ENCODE measurements at regions not wholly inside any gene's neighbourhood (a gene's known extent, or its start where the extent isn't known, plus 50 kb on each side); places are given as distances from the start of the nearest gene placed in this dataset.
"Not testable (repeated sequence)": the region's sequence is repeated elsewhere in the genome, so short reads cannot be mapped to it uniquely, and the experiment has no call there.

DNA sequence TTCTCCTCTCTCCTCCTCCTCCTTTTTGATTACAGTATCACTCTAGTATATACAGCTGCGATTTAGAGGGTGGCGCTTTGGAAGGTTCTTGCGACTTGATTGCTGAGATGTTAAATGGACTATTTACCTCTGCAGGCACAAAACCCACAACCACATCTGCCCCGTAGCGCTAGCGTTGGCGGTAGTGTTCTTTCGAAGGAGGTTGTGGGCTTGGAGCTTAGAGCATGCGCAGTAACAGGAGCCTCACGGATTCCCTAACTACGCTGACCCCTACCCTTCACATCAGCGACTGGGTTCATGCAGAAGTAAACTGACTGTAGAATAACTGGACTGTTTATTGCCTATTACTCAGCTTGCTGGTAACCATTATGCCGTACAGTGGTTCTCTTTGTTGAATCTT lies 58.0 kb downstream of the CGGBP1 start:
- ATAC-seq (no peak), DNase-seq (ENCODE audit: low spot score) (no peak)
- intact Hi-C loops (cut with DNase I) = no loop called here

DNA sequence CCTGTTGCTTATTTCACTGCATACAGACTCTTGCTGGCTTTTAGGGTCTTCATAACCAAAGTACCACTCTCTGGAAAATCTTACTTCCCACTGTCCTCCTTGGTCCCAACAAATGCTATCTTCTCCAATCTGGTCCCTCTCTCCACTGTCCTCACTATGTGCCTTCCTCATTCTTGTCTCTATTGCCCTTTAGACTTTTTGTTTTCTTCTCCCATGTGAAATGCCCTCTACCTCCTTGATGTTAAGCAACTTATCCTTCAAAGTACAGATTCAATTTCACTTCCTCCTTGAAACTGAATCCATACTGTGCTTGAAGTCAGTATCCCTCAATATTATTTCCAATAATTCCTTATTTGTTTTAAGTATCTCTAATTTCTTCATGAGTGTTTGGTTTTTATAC lies 60.8 kb downstream of the CGGBP1 start:
- peak; percentile 30 for ATAC-seq
- intact Hi-C loops (cut with DNase I) = no loop called here

DNA sequence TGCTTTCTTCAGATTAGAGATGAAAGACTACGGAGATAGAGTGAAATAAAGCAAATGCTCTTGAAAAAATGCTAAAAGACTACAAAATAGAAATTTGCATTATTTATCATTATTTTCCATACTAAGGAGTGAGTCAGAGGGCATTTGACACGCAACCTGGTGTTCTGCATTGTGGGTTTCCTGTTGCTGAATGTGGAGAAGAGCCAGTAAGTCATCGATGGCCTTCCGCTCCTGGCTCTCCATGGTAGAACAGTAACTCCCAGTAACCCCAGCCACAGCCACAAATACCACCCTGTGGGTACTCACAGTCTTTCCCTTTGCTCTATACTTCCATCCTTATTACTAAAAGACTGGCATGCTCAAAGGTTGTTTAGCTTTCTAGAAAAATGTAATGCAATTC lies 61.5 kb downstream of the CGGBP1 start:
- intact Hi-C loops (cut with DNase I) = no loop called here
- DNase-seq (ENCODE audit: low spot score) = no peak
- ATAC-seq = no peak

More for the DNA sequence above, 60.8 kb downstream of the CGGBP1 start:
- no peak for DNase-seq (ENCODE audit: low spot score)

DNA sequence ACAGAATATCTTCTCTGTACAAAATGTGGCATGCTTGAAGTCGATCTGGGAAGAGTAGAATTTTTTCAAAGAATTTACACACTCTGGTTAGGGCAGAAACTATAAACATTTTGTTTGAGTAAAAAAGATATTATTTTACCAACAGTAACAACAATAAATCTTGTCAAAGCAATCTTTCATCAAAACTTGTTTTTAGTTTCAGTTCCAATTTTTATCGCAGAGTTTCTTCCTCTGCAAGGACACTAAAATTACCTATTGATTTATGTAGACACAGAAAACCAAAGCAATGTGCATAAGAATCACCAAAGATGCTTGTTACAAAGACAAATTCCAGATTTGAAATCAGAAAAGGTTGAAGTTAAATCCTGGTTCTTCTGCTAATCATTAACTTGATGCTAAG lies 61.9 kb downstream of the CGGBP1 start:
- no peak for DNase-seq (ENCODE audit: low spot score)
- no peak for ATAC-seq
- intact Hi-C loops (cut with DNase I) = no loop called here

DNA sequence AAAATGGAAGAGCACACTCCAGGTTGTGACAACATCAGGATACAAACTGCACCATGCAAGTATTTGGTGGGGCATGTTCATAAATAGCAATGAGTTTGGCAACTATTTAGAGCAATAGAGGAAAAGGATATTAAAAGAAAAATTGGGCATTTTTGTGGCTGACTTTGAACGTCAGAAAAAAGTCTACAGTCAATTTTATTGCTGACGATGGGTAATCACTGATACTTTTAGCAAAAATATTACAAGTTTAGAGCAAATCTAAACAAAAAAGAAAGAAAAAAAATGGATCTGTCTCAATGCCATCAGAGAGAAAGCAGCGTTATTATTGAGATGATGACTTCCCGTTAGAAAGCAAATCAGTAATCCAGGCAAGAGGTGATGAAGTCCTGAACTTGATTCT lies 65.2 kb downstream of the CGGBP1 start:
- DNase-seq (ENCODE audit: low spot score) = no peak
- intact Hi-C loops (cut with DNase I) = no loop called here
- ATAC-seq = no peak

DNA sequence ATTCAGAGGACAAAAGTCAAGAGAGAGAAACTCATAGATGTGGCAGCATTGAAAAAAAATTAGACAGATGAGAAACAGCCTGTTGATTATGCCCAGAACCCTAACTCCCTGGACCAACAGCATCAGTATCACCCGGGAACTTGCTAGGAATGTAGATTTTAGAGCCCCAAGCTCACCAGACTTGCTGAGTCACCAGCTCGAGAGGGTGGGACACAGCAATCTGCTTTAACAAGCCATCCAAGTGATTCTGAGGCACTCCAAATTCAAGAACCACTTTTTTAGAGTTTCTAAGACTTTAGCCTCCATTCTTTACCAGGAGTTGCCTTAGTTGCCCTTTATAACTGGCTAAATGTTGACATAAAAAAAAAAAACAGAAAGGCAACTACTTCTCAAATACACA lies 70.9 kb downstream of the CGGBP1 start:
- no peak for ATAC-seq
- no peak for DNase-seq (ENCODE audit: low spot score)
- intact Hi-C loops (cut with DNase I) = no loop called here

DNA sequence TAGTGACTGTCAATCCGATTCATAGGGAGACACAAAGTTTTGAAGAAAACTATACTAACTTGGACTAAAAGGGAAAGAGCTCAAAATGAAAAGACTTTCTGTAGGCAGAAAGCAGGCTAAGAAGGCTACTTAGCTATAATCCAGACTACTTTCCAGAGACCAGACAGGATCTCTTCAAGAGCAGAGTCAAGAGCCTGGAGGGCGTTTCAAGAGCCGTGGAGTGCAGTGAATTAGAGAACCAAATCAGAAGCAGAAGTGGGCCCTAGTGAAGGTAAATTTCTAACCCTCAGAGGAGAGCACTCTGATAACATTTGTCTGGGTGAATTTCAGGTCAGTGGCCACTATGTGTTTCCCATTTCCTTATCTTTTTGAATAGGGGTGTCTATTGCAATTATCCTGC lies 76.4 kb downstream of the CGGBP1 start:
- intact Hi-C loops (cut with DNase I) = no loop called here
- DNase-seq (ENCODE audit: low spot score) (no peak), ATAC-seq (no peak)

DNA sequence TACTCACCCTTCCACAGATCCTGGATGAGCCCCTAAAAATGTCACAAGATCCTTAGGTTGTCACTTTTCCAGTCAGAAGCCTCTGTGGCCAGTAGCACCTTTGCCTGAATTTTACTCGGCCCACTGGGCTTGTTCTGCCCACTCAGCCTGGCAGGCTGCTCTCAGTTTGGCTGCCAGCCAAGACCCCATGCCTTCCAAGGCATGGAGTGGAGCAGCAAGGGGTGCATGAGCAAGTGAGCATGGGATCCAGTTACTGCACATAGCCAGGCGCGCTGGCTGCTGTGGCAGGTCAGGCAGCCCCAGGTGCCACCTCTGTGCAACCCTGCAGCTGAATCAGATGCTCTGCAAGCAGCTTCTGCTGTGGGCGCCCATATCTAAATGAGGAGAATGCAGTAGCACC lies 79.3 kb downstream of the CGGBP1 start:
- ATAC-seq (no peak), DNase-seq (ENCODE audit: low spot score) (no peak)
- intact Hi-C loops (cut with DNase I) = no loop called here

DNA sequence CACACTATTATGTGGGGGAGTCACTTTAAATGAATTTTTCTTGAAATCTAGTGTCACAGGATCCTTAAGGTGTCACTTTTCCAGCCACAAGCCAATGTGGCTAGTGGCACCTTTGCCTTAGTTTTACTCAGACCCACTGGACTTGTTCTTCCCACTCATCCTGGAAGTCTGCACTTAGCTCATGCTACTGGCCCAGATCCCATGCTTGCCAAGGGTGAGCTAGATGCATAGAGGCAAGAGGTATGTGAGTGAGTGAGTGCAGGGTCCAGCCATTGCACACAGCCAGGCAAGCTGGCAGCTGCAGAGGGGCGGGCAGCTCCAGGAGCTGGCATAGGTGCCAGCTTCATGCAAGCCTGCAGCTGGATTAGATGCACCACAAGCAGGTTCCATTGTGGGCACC lies 81.0 kb downstream of the CGGBP1 start:
- no peak for DNase-seq (ENCODE audit: low spot score)
- ATAC-seq = no peak
- intact Hi-C loops (cut with DNase I) = no loop called here

DNA sequence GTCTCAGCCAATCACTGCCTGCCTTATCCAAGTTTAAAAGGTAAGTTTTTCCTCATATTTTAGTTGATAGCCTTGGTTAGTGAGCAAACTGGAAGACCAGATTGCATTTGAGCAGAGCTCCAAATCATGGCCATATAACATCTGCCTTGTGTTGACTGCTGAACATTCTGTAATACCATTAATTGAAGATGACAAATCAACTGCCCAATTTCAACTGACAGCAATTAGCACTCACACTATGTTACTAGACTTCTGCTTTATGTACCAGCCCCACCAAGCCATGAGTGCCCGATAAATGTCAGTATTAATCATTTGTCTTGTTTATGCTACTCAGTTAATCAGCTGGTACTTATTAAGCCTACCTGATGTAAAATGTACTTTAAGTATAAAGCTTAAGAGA lies 83.1 kb downstream of the CGGBP1 start:
- ATAC-seq (no peak), DNase-seq (ENCODE audit: low spot score) (no peak)
- intact Hi-C loops (cut with DNase I) = no loop called here

DNA sequence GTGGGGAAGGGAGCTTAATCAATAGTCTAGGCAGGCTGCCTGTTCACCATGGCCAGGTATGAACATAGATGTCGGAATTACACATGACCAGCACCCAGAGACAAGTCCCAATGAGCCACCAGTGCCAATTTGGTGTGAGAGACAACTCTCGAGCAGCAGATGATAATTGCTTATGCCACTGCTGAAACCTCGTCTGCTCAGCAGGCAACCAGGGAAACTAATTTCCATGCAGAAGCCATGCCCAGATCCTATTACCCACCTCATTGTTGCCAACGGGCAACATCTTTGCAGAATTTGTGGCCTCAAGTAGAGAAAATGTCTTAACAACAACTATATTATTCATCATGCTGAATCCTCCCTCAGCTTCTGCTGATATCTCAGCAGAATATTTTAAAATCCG lies 84.9 kb downstream of the CGGBP1 start:
- DNase-seq (ENCODE audit: low spot score) = no peak
- no peak for ATAC-seq
- intact Hi-C loops (cut with DNase I) = no loop called here

DNA sequence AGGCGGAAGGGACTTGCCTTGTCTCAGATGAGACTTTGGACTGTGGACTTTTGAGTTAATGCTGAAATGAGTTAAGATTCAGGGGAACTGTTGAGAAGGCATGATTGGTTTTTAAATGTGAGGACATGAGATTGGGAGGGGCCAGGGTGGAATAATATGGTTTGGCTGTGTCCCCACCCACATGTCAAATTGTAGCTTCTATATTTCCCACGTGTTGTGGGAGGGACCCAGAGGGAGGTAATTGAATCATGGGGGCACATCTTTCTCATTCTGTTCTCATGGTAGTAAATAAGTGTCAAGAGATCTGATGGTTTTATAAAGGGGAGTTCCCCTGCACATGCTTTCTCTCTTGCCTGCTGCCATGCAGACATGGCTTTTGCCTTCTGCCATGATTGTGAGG lies 89.2 kb downstream of the CGGBP1 start:
- ATAC-seq = no peak
- DNase-seq (ENCODE audit: low spot score) = no peak
- intact Hi-C loops (cut with DNase I) = no loop called here

DNA sequence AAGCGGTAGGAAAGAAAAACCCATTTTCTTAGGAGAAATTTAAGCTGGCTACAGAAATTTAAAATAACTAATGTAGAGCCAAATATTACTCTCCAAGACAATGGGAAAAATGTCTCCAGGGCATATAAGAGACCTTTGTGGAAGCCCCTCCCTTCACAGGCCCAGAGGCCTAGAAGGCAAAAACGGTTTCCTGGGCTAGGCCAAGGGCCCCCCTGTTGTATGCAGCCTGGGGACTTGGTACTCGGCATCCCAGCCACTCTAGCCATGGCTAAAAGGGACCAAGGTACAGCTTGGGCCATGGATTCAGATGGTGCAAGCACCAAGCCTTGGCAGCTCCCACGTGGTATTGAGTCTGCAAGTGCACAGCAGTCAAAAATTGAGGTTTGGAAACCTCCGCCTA lies 90.1 kb downstream of the CGGBP1 start:
- ATAC-seq = no peak
- no peak for DNase-seq (ENCODE audit: low spot score)
- intact Hi-C loops (cut with DNase I) = no loop called here

DNA sequence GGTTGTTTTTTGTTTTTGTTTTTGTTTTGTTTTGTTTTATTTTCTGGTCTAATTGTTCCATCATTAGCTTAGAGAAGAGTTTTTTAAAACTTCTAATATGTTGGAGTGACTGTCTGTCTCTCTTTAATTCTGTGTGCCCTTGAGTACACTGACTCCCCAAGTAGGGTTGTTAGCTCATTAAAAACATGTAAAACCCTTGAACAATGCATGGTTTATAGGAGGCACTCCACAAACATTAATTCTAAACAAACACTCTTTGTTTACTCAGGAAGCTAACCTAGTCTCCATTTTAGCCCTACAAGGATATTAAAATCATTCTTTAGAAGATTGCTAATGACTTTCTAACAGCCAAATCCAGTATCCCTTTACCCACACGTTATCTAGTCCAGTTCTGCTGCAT lies 100.5 kb downstream of the CGGBP1 start:
- DNase-seq (ENCODE audit: low spot score) = no peak
- intact Hi-C loops (cut with DNase I) = no loop called here
- ATAC-seq = no peak

DNA sequence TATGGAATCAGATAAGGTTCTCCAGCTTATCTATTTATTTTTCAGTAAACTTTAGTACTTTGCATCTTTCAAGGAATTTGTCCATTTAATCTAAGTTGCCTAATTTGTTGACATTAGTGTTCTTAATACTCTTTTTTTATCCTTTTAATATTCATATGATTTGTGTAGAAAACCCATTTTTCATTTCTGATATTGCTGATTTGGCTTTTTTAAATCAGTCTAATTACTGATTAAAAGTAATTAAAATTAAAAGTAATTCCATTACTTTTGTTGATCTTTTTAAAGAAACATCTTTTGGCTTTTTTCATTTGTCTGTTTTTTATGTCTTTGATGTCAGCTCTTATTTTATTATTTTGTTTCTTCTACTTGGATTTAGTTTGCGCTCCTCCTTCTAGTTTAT lies 101.2 kb downstream of the CGGBP1 start:
- ATAC-seq (no peak), DNase-seq (ENCODE audit: low spot score) (no peak)
- intact Hi-C loops (cut with DNase I) = no loop called here

DNA sequence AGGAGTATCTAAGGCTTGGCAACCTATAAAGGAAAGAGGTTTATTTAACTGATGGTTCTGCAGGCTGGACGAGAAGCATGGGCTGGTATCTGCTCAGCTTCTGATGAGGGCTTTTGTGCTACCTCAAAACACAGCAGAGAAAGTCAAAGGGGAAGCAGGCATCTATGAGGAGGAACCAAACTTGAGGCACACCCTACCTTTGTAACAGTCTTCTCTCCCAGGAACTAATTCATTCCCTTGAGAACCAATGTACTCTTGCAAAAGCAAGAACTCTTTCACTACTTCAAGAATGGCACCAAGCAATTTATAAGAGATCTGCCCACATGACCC lies 109.0 kb downstream of the CGGBP1 start:
- intact Hi-C loops (cut with DNase I) = no loop called here
- ATAC-seq (no peak), DNase-seq (ENCODE audit: low spot score) (no peak)

DNA sequence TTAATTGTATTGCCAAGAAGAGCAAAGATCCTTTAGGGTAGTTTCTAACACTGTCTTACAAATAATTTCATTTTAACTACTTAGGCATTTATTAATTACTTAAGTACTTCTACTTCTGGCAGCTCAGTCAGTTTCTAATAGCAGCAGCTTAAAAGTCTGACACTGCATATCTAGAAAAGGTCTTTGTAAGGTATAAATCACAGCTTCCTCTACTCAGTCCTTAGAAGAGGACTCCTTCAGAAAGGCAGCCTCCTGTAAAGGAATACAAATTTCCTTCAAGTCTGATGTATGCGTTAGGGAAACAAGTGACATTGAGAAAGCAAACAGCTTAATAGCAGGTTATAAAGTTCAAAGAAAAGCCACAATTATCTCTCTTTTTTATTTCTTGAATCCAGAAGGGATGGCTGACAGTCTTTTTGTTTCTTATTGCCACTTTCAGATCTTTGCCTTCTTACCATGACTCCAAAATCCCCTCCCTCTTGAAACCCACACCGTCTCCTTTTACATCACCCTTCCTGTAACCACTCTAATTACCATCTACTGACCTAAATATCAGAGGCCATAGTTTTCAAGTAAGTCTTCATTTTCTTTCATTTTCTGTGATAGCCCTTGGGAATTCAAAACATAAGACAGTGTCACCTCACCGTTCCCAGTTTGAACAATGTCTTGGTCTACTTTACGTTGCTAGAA lies 109.5 kb downstream of the CGGBP1 start:
- intact Hi-C loops (cut with DNase I) = no loop called here
- ATAC-seq (no peak), DNase-seq (ENCODE audit: low spot score) (no peak)

DNA sequence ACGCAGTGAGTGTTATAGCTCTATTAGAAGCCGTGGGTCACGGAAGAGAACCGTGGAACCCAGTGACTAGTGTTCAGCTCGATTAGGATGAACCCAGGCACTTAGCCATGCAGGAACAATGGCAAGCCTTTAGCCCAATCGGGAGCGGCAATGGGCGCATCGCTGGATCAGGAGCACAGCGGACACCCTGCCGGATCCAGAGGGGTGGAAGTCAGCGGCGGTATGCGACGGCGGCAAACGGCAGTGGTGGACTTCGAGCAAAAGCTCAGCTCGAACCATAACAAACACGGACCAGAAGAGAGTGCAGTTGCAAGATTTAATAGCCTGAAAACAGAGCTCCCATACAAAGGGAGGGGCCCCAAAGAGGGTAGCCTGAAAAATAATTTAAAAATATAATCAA lies 112.8 kb downstream of the CGGBP1 start:
- DNase-seq (ENCODE audit: low spot score); intact Hi-C loops (cut with DNase I): not testable (repeated sequence)

DNA sequence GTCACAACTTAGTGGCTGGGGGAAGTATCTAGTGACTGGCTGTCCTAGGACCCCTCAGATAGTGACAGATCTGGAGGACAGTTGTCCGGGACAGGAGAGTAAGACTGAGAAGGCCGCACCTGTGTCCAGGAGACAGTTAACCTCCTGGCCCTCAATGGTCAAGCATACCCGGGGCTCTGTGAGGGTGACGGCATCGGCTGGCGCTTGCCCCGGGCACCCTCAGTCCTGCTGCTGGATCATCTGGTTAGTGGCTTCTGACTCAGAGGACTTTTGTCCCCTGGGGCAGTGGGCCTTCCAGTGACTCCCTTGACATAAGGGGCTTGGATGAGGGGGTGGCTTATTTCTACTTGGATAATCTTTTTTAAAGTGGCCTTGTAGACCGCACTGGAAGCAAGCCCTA lies 116.5 kb downstream of the CGGBP1 start:
- ATAC-seq; intact Hi-C loops (cut with DNase I); DNase-seq (ENCODE audit: low spot score): not testable (repeated sequence)

More for the DNA sequence above, 112.8 kb downstream of the CGGBP1 start:
- not testable (repeated sequence) for ATAC-seq

DNA sequence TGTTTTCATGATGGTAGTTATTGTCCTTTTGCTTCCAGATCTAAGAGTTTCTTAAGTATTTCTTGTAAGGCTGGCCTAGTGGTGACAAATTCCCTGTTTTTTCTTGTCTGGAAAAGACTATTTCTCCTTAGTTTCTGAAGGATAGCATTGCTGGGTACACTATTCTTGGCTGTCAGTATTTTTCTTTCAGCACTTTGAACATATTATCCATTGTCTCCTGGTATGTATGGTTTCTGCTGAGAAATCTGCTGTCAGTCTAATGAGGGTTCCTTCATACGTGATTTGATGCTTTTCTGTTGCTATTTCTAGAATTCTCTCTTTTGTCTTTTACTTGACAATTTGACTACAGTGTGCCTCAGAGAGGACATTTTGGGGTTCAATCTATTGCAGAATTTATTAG lies 134.3 kb downstream of the CGGBP1 start:
- intact Hi-C loops (cut with DNase I) = no loop called here
- no peak for DNase-seq (ENCODE audit: low spot score)
- ATAC-seq = no peak

DNA sequence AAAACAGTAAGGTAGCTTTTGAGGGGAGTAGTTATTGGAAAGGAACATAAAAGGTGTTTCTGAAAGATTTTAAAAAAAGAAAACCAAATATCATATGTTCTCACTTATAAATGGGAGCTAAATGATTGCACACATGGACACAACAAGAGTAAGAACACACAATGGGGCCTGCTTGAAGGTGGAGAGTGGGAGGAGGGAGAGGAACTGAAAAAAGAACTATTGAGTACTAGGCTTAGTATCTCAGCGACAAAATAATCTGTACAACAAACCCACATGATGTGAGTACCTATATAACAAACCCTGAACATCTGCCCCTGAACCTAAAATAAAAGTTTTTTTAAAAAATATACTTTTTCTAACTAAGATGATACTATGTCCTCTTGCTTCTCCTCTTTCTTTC lies 138.3 kb downstream of the CGGBP1 start:
- ATAC-seq (no peak), DNase-seq (ENCODE audit: low spot score) (no peak)
- intact Hi-C loops (cut with DNase I) = no loop called here

DNA sequence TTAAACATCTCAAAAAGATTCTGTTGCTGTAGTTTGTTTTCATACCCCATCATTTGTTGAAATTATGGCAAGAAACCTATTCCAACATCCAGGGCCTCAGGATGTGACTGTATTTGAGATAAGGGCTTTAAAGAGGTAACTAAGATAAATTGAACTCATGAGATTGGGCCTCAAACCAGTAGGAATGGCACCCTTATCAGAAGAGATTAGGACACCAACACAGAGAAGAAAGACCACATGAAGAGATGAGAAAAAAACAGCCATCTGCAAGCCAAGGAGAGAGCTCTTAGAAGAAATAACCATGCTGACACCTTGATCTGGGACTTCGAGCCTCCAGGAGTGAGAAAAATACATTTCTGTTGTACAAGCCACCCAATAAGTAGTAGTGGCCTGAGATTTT lies 157.7 kb downstream of the CGGBP1 start:
- intact Hi-C loops (cut with DNase I) = no loop called here
- ATAC-seq (no peak), DNase-seq (ENCODE audit: low spot score) (no peak)

Data from sciatic nerve (tissue), 2 donors.